ENCODE measurements at regions not wholly inside any gene's neighbourhood (a gene's known extent, or its start where the extent isn't known, plus 50 kb on each side); places are given as distances from the start of the nearest gene placed in this dataset.

- TF ChIP-seq CTCF (IDR thresholded peaks at IDR 0.05) (no peak), ZFX (IDR thresholded peaks at IDR 0.05; ENCODE audit: borderline replicate concordance) (no peak)
Measured at GRCh38 chr5:19179571-19179970, 808.4 kb downstream of the CDH18 start.

Data from 22Rv1 (cell line).